Pancreas (tissue), 10 donors: ENCODE measurements at regions not wholly inside any gene's neighbourhood (a gene's known extent, or its start where the extent isn't known, plus 50 kb on each side); places are given as distances from the start of the nearest gene placed in this dataset.
A peak's percentile ranks its signal among the peaks of the same experiment; 100 is the strongest.

Source experiments
- ATAC-seq, 4 donors: fragments of 200-7000 bp; cut with Tn5 transposase; one replicate each; pipeline versions ENCODE4 v1.8.0 to v1.9.1; 2020; ENCODE audit warnings: mild to moderate bottlenecking in 4 of 4, moderate library complexity in 4 of 4
- DNase-seq, 6 donors: peaks; one replicate each; pipeline ENCODE4 v3.0.0-alpha.2; 2020
- FAIRE-seq: peaks from 2 replicates; lab custom pipeline; 2012; peaks lifted over from hg19 to GRCh38; lab: Jason Lieb, UNC
- H3K27ac ChIP-seq, 4 donors: fragments of 200-600 bp; sonication (generic); 1 replicate in 3 of 4; 2 replicates in 1 of 4; pipeline versions ENCODE4 v1.5.0 to v1.8.0; 2020
- H3K27me3 ChIP-seq, 4 donors: fragments of 200-600 bp; one replicate each; pipeline ENCODE4 v1.8.0; 2021
- H3K36me3 ChIP-seq, 3 donors: fragments of 200-600 bp; sonication (generic) in 1 of 3; one replicate each; pipeline versions ENCODE4 v1.5.0 to v1.8.0; 2020 to 2021
- H3K4me1 ChIP-seq, 3 donors: fragments of 200-600 bp; one replicate each; pipeline ENCODE4 v1.8.0; 2021
- H3K4me3 ChIP-seq, 4 donors: fragments of 200-600 bp; sonication (generic) in 2 of 4; one replicate each; pipeline versions ENCODE4 v1.5.0 to v1.8.0; 2020 to 2021
- H3K9me3 ChIP-seq, 4 donors: fragments of 200-600 bp; one replicate each; pipeline ENCODE4 v1.8.0; 2021
- CTCF ChIP-seq, 4 donors: fragments of 200-600 bp; sonication (generic) in 3 of 4; IDR thresholded peaks; one replicate each; pipeline versions ENCODE4 v1.5.0 to v1.8.0; 2021; ENCODE audit warnings: antibody characterized with exemption in 4 of 4
- WGBS, 2 donors: extraction: QIAGEN DNeasy Blood & Tissue Kit; methylation state at CpG; one replicate each; pipeline ENCODE4 v1.1.7; 2013; 5-methylcytosine and 5-hydroxymethylcytosine counted together
- intact Hi-C, 3 donors: fragments of 100-400 bp; cut with DNase I; formaldehyde crosslinking; loops; one replicate each; pipeline versions ENCODE4 v1.11.1 to v1.14.2; 2022
- donor health status: healthy with polysubstance abuse.
- donor health status: DM: no; HTN: no; CAD: no; lungs with moderate emphysema.
- donor health status: DM: no; HTN: no; CAD: no.
- donor health status: control.
- donor health status: control.
- donor health status: Bipolar disorder and iron deficiency.
- donor health status: DM: yes; HTN: yes; CAD: no.
- donor health status: DM: no; HTN: no; CAD: no.
- donor health status: DM: no; HTN: no; CAD: no.
- donor health status: DM: yes; HTN: yes; CAD: no.

GRCh38 chr11:69983571-69983877 is 94.6 kb upstream of the ANO1 start:
- H3K27me3 ChIP-seq, result peaks cover 0 to 3% (median 1%) of the 10 kb centered on the region in 4 donors

GRCh38 chr11:69983897-69984438 is 94.1 kb upstream of the ANO1 start:
- FAIRE-seq (no peak), DNase-seq (no peak), ATAC-seq (no peak)
- peaks cover 0 to 3% (median 1%) of the 10 kb centered on the region in 4 donors for H3K27me3 ChIP-seq
- no peak overlapping the region for H3K27ac ChIP-seq
- no peak for TF ChIP-seq CTCF (IDR thresholded peaks at IDR 0.05)
- intact Hi-C loops, result no loop called here
- H3K36me3 ChIP-seq, result no peaks in the 10 kb centered on the region
- H3K4me3 ChIP-seq, result no peak overlapping the region
- H3K4me1 ChIP-seq, result no peaks in the 10 kb centered on the region
- WGBS, 2 donors, result 17 to 25% methylated on average over 8 to 10 of the region's 10 CpGs
- no peaks in the 10 kb centered on the region for H3K9me3 ChIP-seq

More at GRCh38 chr11:69983571-69983877, 94.6 kb upstream of the ANO1 start:
- Histone ChIP-seq H3K36me3 (no peaks in the 10 kb centered on the region), H3K27ac (no peak overlapping the region), H3K4me3 (no peak overlapping the region), H3K9me3 (no peaks in the 10 kb centered on the region), H3K4me1 (no peaks in the 10 kb centered on the region)
- intact Hi-C loops, result no loop called here
- ATAC-seq (no peak), DNase-seq (no peak), FAIRE-seq (no peak)
- TF ChIP-seq CTCF (IDR thresholded peaks at IDR 0.05), result no peak
- WGBS, 2 donors, result 65 to 76% methylated on average over 10 of the region's 10 CpGs

DNA sequence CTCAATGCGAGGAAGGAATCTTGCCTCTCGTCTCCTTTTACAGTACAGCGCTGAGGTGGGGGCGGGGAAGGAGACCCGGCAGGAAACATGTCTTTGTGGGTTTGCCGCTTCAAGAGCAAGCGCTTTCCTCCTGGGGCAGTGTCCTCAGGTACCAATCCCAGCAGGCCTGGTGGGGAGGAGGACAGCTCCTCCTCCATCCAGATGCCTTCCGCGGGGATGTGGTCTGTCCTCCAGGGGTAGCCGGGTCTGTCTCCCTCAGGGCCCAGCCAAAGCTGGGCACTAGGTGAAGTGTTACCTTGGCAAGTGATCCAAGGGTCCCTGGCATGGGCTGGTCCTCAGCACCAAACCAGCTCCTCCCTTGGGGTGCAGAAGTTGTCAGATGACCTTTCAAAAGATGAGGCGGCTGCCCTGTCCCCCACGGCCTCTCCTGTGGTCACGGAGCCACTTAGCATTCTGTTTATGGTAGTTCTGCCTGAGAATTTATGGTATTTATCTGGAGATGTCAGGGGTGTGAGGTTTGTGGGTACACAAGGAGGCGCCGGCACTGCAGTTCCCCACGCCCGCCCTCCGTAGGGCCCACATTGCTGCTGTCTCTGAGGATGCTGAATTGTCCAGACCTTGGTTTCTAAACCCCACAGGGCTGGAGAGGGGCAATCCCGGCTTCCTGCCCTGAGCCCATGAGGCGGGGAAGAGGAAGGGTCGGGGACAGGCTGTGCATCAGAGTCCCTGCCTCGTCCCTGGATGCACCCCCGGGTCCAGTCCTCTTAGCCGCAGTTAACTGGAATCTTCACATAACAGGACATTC is 93.5 kb upstream of the ANO1 start:
- DNase-seq (no peak), ATAC-seq (no peak), FAIRE-seq (no peak)
- H3K4me1 ChIP-seq, result no peaks in the 10 kb centered on the region
- H3K4me3 ChIP-seq, result no peak overlapping the region
- intact Hi-C loops, result no loop called here
- no peak for TF ChIP-seq CTCF (IDR thresholded peaks at IDR 0.05)
- peaks cover 0 to 3% (median 1%) of the 10 kb centered on the region in 4 donors for H3K27me3 ChIP-seq
- H3K27ac ChIP-seq, result no peak overlapping the region
- 23 to 25% methylated on average over 24 of the region's 24 CpGs for WGBS, 2 donors
- H3K9me3 ChIP-seq, result no peaks in the 10 kb centered on the region
- no peaks in the 10 kb centered on the region for H3K36me3 ChIP-seq

DNA sequence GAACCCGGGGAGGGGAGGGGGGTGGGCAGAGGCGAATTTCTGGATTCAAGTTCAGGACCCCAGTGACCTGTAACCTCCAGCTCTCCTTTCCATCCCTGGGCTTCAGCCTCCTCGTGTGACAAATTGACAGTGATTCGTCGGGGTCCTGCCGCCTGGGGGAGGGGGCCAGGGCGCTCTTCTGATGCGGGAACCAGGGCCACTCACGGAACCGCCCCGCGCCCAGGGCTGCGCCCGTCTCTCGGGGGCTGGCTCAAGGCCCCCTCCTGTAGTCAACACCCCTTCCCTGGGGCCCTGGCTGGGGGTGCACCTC is 92.8 kb upstream of the ANO1 start:
- no peaks in the 10 kb centered on the region for H3K4me1 ChIP-seq
- peak overlapping the region in 2 of 4 donors; percentile 27 to 29 for H3K4me3 ChIP-seq
- H3K27ac ChIP-seq, result no peak overlapping the region
- FAIRE-seq, result no peak
- intact Hi-C loops, result no loop called here
- no peak for TF ChIP-seq CTCF (IDR thresholded peaks at IDR 0.05)
- WGBS, 2 donors, result 2 to 3% methylated on average over 15 of the region's 15 CpGs
- DNase-seq, result no peak
- H3K27me3 ChIP-seq, result peaks cover 0 to 3% (median 1%) of the 10 kb centered on the region in 4 donors
- ATAC-seq, result no peak
- no peaks in the 10 kb centered on the region for H3K36me3 ChIP-seq
- H3K9me3 ChIP-seq, result no peaks in the 10 kb centered on the region
